OCI-LY1 (cell line): ENCODE measurements at regions not wholly inside any gene's neighbourhood (a gene's known extent, or its start where the extent isn't known, plus 50 kb on each side); places are given as distances from the start of the nearest gene placed in this dataset.

Experiments used
- H2AFZ ChIP-seq: fragments of 200-600 bp; sonication (generic), shearing (Covaris generic); 2 replicates; pipeline ENCODE4 v1.6.0; 2014; ENCODE audit warnings: antibody characterized with exemption, mild to moderate bottlenecking, low read length
- H3F3A ChIP-seq: fragments of 200-600 bp; sonication (generic), shearing (Covaris generic); 2 replicates; pipeline ENCODE4 v1.6.0; 2014; ENCODE audit warnings: mild to moderate bottlenecking, antibody characterized with exemption, low read length, moderate library complexity; ENCODE audit not compliant: insufficient read depth
- H3K27ac ChIP-seq: fragments of 200-600 bp; sonication (generic); 2 replicates; pipeline ENCODE4 v1.5.1; 2014; ENCODE audit warnings: low read length, mixed run types, mild to moderate bottlenecking, low read depth; ENCODE audit not compliant: poor library complexity, severe bottlenecking
- H3K27me3 ChIP-seq: fragments of 200-600 bp; sonication (generic); 2 replicates; pipeline ENCODE4 v1.6.0; 2014; ENCODE audit warnings: antibody characterized with exemption, mild to moderate bottlenecking, low read length, moderate library complexity; ENCODE audit not compliant: insufficient read depth
- H3K36me3 ChIP-seq: fragments of 200-600 bp; sonication (generic); 2 replicates; pipeline ENCODE4 v1.6.1; 2014; ENCODE audit warnings: mild to moderate bottlenecking, antibody characterized with exemption, low read length, moderate library complexity, mixed read lengths; ENCODE audit not compliant: insufficient read depth
- H3K4me1 ChIP-seq: fragments of 200-600 bp; sonication (generic); 2 replicates; pipeline ENCODE4 v1.5.1; 2014; ENCODE audit warnings: mild to moderate bottlenecking, low read length, moderate library complexity; ENCODE audit not compliant: insufficient read depth, severe bottlenecking
- H3K4me2 ChIP-seq: fragments of 200-600 bp; sonication (generic), shearing (Covaris generic); 2 replicates; pipeline ENCODE4 v1.6.1; 2014; ENCODE audit warnings: low read length
- H3K4me3 ChIP-seq: fragments of 200-600 bp; sonication (generic); 2 replicates; pipeline ENCODE4 v1.5.1; 2014; ENCODE audit warnings: low read length, low read depth, mild to moderate bottlenecking, mixed read lengths; ENCODE audit not compliant: poor library complexity, severe bottlenecking
- H3K79me2 ChIP-seq: fragments of 200-600 bp; shearing (Covaris generic); 2 replicates; pipeline ENCODE4 v1.6.1; 2016; ENCODE audit warnings: mixed run types, low read length, mixed read lengths; ENCODE audit not compliant: insufficient read depth
- H3K9ac ChIP-seq: fragments of 200-600 bp; sonication (generic), shearing (Covaris generic); 2 replicates; pipeline ENCODE4 v1.6.1; 2014; ENCODE audit warnings: mild to moderate bottlenecking, low read length, mixed read lengths
- H3K9me2 ChIP-seq: fragments of 200-600 bp; sonication (generic), shearing (Covaris generic); 2 replicates; pipeline ENCODE4 v1.6.1; 2014; ENCODE audit warnings: low read depth, mild to moderate bottlenecking, low read length, mixed read lengths
- H3K9me3 ChIP-seq: fragments of 200-600 bp; shearing (Covaris generic); 2 replicates; pipeline ENCODE4 v1.6.1; 2014; ENCODE audit warnings: low read length, mixed read lengths
- H4K20me1 ChIP-seq: fragments of 200-600 bp; sonication (generic), shearing (Covaris generic); 2 replicates; pipeline ENCODE4 v1.6.0; 2016; ENCODE audit warnings: mild to moderate bottlenecking, low read length; ENCODE audit not compliant: insufficient read depth
- EZH2 ChIP-seq: fragments of 200-600 bp; sonication (generic), shearing (Covaris generic); IDR thresholded peaks from 2 replicates; pipeline ENCODE4 v1.8.0; 2017; ENCODE audit warnings: borderline replicate concordance, mixed run types, mild to moderate bottlenecking, antibody characterized with exemption, low read length, moderate library complexity, mixed read lengths
- TF ChIP-seq, protein P1 (sequence below): fragments of 200-600 bp; sonication (generic), shearing (Covaris generic); IDR thresholded peaks from 2 replicates; pipeline ENCODE4 v1.5.1; 2017; ENCODE audit warnings: mild to moderate bottlenecking, antibody characterized with exemption, low read length, moderate library complexity, mixed read lengths

DNA sequence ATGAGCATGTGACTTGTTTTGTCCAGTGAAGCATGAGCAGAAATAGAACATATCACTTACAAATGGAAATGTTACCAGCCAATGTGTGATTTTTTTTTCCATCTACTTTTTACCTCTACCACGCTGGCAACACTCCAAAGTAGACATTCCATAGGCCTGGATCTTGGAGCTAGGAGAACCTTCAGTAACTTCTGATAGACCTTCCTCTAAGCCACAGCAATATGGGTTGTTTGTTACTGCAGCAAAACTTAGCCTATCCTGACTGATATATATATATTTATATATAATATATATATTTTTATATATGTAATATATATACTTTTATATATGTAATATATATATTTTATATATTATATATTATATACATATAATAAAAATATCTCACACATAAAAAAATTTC is 284.4 kb upstream of the XYLT1 start:
- H3K9ac ChIP-seq, result no peak overlapping the region
- H4K20me1 ChIP-seq, result no peaks in the 10 kb centered on the region
- H3K79me2 ChIP-seq, result no peaks in the 10 kb centered on the region
- no peaks in the 10 kb centered on the region for H3K9me2 ChIP-seq
- TF ChIP-seq EZH2, result no peak
- TF ChIP-seq, protein P1, sequence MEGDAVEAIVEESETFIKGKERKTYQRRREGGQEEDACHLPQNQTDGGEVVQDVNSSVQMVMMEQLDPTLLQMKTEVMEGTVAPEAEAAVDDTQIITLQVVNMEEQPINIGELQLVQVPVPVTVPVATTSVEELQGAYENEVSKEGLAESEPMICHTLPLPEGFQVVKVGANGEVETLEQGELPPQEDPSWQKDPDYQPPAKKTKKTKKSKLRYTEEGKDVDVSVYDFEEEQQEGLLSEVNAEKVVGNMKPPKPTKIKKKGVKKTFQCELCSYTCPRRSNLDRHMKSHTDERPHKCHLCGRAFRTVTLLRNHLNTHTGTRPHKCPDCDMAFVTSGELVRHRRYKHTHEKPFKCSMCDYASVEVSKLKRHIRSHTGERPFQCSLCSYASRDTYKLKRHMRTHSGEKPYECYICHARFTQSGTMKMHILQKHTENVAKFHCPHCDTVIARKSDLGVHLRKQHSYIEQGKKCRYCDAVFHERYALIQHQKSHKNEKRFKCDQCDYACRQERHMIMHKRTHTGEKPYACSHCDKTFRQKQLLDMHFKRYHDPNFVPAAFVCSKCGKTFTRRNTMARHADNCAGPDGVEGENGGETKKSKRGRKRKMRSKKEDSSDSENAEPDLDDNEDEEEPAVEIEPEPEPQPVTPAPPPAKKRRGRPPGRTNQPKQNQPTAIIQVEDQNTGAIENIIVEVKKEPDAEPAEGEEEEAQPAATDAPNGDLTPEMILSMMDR, result no peak
- H3K4me3 ChIP-seq, result no peak overlapping the region
- H3F3A ChIP-seq, result no peaks in the 10 kb centered on the region
- no peak overlapping the region for H2AFZ ChIP-seq
- no peaks in the 10 kb centered on the region for H3K36me3 ChIP-seq
- H3K4me1 ChIP-seq, result no peaks in the 10 kb centered on the region
- H3K9me3 ChIP-seq, result no peaks in the 10 kb centered on the region
- no peak overlapping the region for H3K27ac ChIP-seq
- H3K27me3 ChIP-seq, result no peaks in the 10 kb centered on the region
- H3K4me2 ChIP-seq, result no peak overlapping the region

DNA sequence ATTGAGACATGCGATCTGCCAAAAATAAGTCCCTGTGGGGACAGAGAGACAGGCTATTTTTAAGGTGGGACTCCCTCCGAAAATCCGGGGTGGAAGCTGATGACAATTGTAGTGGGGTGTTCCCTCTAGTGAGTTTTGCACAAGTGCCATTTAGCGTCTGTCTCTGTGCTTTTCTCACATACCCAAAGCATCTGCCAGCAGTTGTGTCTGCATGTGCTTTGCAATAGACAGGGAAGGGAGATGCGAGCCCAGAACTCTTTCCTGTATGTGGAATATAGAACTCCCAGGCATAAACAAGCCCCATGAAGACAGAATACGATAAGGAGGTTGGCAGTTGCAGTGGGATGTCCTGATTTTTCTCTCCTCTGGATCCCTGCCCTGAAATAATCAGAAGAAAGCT is 282.7 kb upstream of the XYLT1 start:
- TF ChIP-seq, protein P1, result no peak
- TF ChIP-seq EZH2, result no peak
- Histone ChIP-seq H3K9me3 (no peaks in the 10 kb centered on the region), H3K36me3 (no peaks in the 10 kb centered on the region), H4K20me1 (no peaks in the 10 kb centered on the region), H3K9me2 (no peaks in the 10 kb centered on the region), H2AFZ (no peak overlapping the region), H3K4me2 (no peak overlapping the region), H3F3A (no peaks in the 10 kb centered on the region), H3K4me3 (no peak overlapping the region), H3K27me3 (no peaks in the 10 kb centered on the region), H3K9ac (no peak overlapping the region), H3K4me1 (no peaks in the 10 kb centered on the region), H3K79me2 (no peaks in the 10 kb centered on the region), H3K27ac (no peak overlapping the region)

DNA sequence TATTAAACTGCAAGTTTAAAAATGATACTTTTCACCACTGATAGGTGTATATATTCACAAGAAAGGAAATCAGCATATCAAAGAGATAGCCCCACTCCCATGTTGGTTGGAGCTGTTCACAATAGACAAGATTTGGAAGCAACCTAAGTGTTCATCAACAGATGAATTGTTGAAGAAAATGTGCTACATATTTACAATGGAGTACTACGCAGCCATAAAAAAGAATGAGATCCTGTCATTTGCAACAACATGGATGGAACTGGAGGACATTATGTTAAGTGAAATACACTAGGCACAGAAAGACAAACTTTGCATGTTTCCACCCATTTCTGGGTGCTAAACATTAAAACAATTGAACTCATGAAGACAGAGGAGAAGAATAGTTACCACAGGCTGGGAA is 278.9 kb upstream of the XYLT1 start:
- Histone ChIP-seq H3K4me2 (no peak overlapping the region), H3K9ac (no peak overlapping the region), H3K79me2 (no peaks in the 10 kb centered on the region), H3K36me3 (no peaks in the 10 kb centered on the region), H4K20me1 (no peaks in the 10 kb centered on the region), H3K4me1 (no peaks in the 10 kb centered on the region), H3K27ac (no peak overlapping the region), H3K9me2 (no peaks in the 10 kb centered on the region), H3F3A (no peaks in the 10 kb centered on the region), H2AFZ (no peak overlapping the region), H3K27me3 (no peaks in the 10 kb centered on the region), H3K9me3 (no peaks in the 10 kb centered on the region), H3K4me3 (no peak overlapping the region)
- no peak for TF ChIP-seq EZH2
- TF ChIP-seq, protein P1, result no peak
